ENCODE measurements at regions not wholly inside any gene's neighbourhood (a gene's known extent, or its start where the extent isn't known, plus 50 kb on each side); places are given as distances from the start of the nearest gene placed in this dataset.

- Histone ChIP-seq H3K9me2 (ENCODE audit: insufficient read depth) (no peaks in the 10 kb centered on the region), H3K4me3 (replicated peaks in 1 of 2; ENCODE audit: low read depth in 1 of 2, low read length in 2 of 2) (no peak overlapping the region), H3K9me3 (ENCODE audit: control insufficient read depth in 1 of 2, insufficient read depth in 1 of 2, low read depth in 1 of 2, low read length in 2 of 2) (no peaks in the 10 kb centered on the region), H2AFZ (ENCODE audit: low read depth, low read length, poor library complexity, severe bottlenecking) (no peak overlapping the region), H3K27me3 (ENCODE audit: insufficient read depth, low read length) (no peaks in the 10 kb centered on the region), H3K9ac (ENCODE audit: low read length) (no peak overlapping the region), H3K79me2 (ENCODE audit: insufficient read depth, low read length) (no peaks in the 10 kb centered on the region), H3K4me2 (ENCODE audit: low read length) (no peak overlapping the region), H3K4me1 (ENCODE audit: control insufficient read depth in 1 of 2, insufficient read depth in 2 of 2, low read length in 2 of 2) (no peaks in the 10 kb centered on the region), H3K27ac (ENCODE audit: low read depth, low read length) (no peak overlapping the region), H3K36me3 (ENCODE audit: control insufficient read depth in 1 of 2, insufficient read depth in 2 of 2, low read length in 2 of 2) (no peaks in the 10 kb centered on the region), H4K20me1 (ENCODE audit: insufficient read depth) (no peaks in the 10 kb centered on the region)
- intact Hi-C loops (cut with micrococcal nuclease) = no loop called here
- ChIA-PET POLR2A (no interaction called here), RAD21 (ENCODE audit: low non-redundant PET in 1 of 2, low total read pairs in 2 of 2, uncharacterized antibody in 2 of 2, unreplicated experiment in 2 of 2) (no interaction called here), CTCF (no interaction called here)
- ATAC-seq (no peak), DNase-seq (ENCODE audit: low read depth, low spot score) (no peak)
- BruUV-seq (replicated peaks) = no TSS peak
- TF ChIP-seq MAX (IDR thresholded peaks at IDR 0.05) = no peak
- TF ChIP-seq JUND (IDR thresholded peaks at IDR 0.05) = no peak
- TF ChIP-seq CTCF (IDR thresholded peaks at IDR 0.05 in 2 of 3, conservative IDR thresholded peaks at IDR 0.05 in 1 of 3; ENCODE audit: borderline replicate concordance in 1 of 3, insufficient read depth in 1 of 3, low read depth in 2 of 3, low read length in 2 of 3) = no peak
- no peak for TF ChIP-seq REST (IDR thresholded peaks at IDR 0.05; ENCODE audit: low read depth)
- no peak for TF ChIP-seq EZH2 (IDR thresholded peaks at IDR 0.05)
- no peak for TF ChIP-seq ZFX (IDR thresholded peaks at IDR 0.05)
- TF ChIP-seq FOSL1 (IDR thresholded peaks at IDR 0.05; ENCODE audit: low read depth) = no peak
- no peak for TF ChIP-seq TCF7L2 (IDR thresholded peaks at IDR 0.05; ENCODE audit: borderline replicate concordance, extremely low read depth, insufficient read depth, insufficient read length)
- no peak for TF ChIP-seq CEBPB (IDR thresholded peaks at IDR 0.05; ENCODE audit: low read depth)
- no peak for TF ChIP-seq YY1 (IDR thresholded peaks at IDR 0.05; ENCODE audit: extremely low read depth, insufficient replicate concordance, low read depth, low read length)
- TF ChIP-seq SRF (IDR thresholded peaks at IDR 0.05; ENCODE audit: low read depth) = no peak
- TF ChIP-seq ATF3 (IDR thresholded peaks at IDR 0.05) = no peak
- TF ChIP-seq POLR2A (IDR thresholded peaks at IDR 0.05; ENCODE audit: borderline replicate concordance, extremely low read depth, insufficient read depth, insufficient read length) = no peak
- TF ChIP-seq ZBTB33 (IDR thresholded peaks at IDR 0.05; ENCODE audit: extremely low read depth, insufficient replicate concordance, low read length) = no peak
- no peak for TF ChIP-seq SP1 (IDR thresholded peaks at IDR 0.05; ENCODE audit: low read depth)
Observed at GRCh38 chr10:18886102-18886501, 162.5 kb upstream of the MALRD1 start.
